GM21786 (cell line): ENCODE measurements at regions not wholly inside any gene's neighbourhood (a gene's known extent, or its start where the extent isn't known, plus 50 kb on each side); places are given as distances from the start of the nearest gene placed in this dataset.

Source experiments
- ATAC-seq: cut with Tn5 transposase; IDR thresholded peaks from one replicate; pipeline ENCODE4 v1.9.1; 2021; ENCODE audit not compliant: unreplicated experiment

- no peak for ATAC-seq
Observed at GRCh38 chr6:93794166-93794565, 374.8 kb upstream of the EPHA7 start.

- ATAC-seq = no peak
Observed at GRCh38 chr6:93792746-93793145, 373.4 kb upstream of the EPHA7 start.

GRCh38 chr6:93790981-93791380 lies 371.6 kb upstream of the EPHA7 start:
- ATAC-seq = no peak

- no peak for ATAC-seq
Observed at GRCh38 chr6:93789532-93789931, 370.2 kb upstream of the EPHA7 start.

- ATAC-seq = no peak
Observed at GRCh38 chr6:93787841-93788240, 368.5 kb upstream of the EPHA7 start.

- ATAC-seq = no peak
Observed at GRCh38 chr6:93786474-93787330, 367.3 kb upstream of the EPHA7 start.

GRCh38 chr6:93785694-93786030 lies 366.3 kb upstream of the EPHA7 start:
- ATAC-seq = no peak

- no peak for ATAC-seq
Observed at GRCh38 chr6:93784794-93785693, 365.7 kb upstream of the EPHA7 start.

- ATAC-seq = no peak
Observed at GRCh38 chr6:93779086-93779841, 359.9 kb upstream of the EPHA7 start.

- ATAC-seq = no peak
Observed at GRCh38 chr6:93759190-93759589, 339.8 kb upstream of the EPHA7 start.

- ATAC-seq = no peak
Observed at GRCh38 chr6:93751969-93752368, 332.6 kb upstream of the EPHA7 start.

- ATAC-seq = no peak
Observed at GRCh38 chr6:93749930-93750329, 330.6 kb upstream of the EPHA7 start.

GRCh38 chr6:93749191-93749590 lies 329.8 kb upstream of the EPHA7 start:
- no peak for ATAC-seq

- no peak for ATAC-seq
Observed at GRCh38 chr6:93746892-93747291, 327.5 kb upstream of the EPHA7 start.

GRCh38 chr6:93745306-93745705 lies 325.9 kb upstream of the EPHA7 start:
- no peak for ATAC-seq

GRCh38 chr6:93735099-93735498 lies 315.7 kb upstream of the EPHA7 start:
- ATAC-seq = no peak

- no peak for ATAC-seq
Observed at GRCh38 chr6:93731306-93731705, 311.9 kb upstream of the EPHA7 start.

- ATAC-seq = no peak
Observed at GRCh38 chr6:93728150-93728549, 308.8 kb upstream of the EPHA7 start.

GRCh38 chr6:93727447-93727846 lies 308.1 kb upstream of the EPHA7 start:
- no peak for ATAC-seq

- ATAC-seq = no peak
Observed at GRCh38 chr6:93721386-93722048, 302.2 kb upstream of the EPHA7 start.

- ATAC-seq = no peak
Observed at GRCh38 chr6:93713974-93714373, 294.6 kb upstream of the EPHA7 start.
